ENCODE measurements at regions not wholly inside any gene's neighbourhood (a gene's known extent, or its start where the extent isn't known, plus 50 kb on each side); places are given as distances from the start of the nearest gene placed in this dataset.
"Not testable (repeated sequence)": the region's sequence is repeated elsewhere in the genome, so short reads cannot be mapped to it uniquely, and the experiment has no call there.

DNA sequence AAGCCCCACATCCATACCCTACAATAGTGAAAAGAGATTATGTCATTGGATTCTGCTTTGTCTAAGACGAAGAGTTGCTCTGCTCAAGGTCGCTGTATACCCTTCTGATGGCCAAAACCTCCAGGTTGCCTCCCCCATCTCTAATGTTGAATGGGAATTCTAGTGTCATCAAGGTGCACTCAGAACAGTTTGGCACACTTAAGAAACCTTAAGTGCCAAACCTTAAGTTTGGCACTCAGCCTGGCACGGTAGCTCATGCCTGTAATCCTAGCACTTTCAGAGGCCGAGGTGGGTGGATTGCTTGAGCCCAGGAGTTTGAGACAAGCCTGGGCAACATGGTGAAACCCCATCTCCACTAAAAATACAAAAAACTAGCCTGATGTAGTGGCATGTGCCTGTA lies 1245.6 kb upstream of the SEL1L start:
- DNase-seq (ENCODE audit: low read depth), result no peak

DNA sequence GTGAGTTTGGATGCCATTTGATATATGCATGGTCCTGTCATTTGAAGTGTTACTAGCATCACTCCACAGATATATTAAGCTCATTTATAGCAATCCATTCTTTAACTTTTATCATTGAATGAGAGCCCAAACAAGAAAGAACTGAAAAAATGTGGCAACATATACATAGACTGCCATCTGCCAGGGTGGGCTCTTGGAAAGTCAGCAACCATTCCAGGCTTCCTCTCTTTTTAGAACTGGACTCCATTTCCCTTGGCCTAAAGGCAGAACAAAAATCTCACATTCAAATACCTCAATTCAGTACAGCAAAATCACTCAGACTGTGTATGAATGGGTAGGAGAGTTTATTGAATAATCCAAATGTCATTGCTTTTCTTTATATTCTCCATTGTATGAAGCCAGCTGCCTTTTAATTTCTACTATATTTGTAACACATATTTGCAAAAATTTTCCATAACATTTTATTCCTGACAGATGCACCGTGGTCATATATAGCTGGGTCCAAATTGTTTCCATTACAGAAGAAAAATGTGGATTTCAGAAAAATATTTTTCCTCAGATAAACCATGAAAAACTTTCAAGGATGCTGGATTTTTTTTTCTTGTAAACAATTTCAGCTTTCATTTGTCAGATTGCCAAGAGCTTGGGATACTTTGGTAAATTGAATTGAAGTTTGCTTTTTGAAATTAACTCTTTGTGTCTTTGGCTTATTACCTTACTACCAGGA lies 1252.3 kb upstream of the SEL1L start:
- DNase-seq (ENCODE audit: low read depth), result no peak

DNA sequence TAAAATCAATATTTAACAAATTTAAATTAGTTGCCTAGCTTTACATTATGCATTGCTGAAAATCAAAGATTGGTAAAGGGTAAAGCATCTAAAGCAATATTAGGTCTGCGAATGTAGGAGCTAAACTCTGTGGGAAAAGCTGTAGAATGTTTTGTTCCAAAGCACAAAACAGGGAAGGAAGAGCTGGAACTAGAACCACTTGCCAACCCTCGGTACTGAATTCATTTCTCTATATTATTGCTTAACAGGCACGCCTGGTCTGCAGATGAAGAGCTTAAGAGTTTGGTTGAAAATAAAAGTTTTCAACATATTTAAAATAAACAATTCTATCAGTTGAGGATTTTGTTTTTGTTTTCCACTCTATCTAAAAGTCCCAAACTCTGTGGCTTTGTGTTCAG lies 1252.8 kb upstream of the SEL1L start:
- DNase-seq (ENCODE audit: low read depth), result no peak

DNA sequence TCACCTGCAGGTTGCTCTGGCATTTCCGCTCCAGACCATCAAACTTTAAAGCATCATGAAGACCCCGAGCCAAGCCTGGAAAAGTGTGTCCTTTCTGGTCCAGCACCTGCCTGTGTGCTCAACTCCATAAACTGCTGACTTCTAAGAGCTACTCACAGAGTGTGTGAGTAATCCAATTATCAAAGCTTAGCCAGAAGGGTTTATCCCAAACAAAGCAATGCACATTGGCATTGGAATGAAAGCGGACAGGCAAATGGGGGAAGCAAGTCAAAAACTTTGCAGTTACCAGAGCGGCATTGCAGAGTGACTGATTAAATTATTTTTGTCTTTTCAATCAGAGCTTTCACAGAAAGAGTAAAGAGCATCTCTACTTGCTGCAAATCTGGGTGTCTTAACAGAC lies 1262.4 kb upstream of the SEL1L start:
- no peak for DNase-seq (ENCODE audit: low read depth)

DNA sequence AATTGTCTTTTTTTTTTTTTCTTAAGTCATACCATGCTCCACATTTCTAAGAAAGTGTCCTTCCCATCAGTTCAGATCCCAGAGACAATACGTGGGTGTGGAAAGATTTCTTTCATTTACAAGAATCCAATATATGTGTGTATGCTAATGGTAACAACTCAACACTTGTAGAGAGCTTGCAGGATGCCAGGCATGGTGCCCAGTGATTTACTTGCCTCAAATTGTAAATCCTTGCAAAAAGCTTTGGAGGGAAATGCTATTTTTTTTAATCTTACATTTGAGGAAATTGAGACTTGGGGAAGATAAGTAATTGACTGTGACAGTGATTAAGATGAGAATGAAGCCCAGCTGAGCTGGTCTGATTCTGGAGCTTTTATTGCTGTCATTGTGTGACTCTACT lies 1264.6 kb upstream of the SEL1L start:
- no peak for DNase-seq (ENCODE audit: low read depth)

DNA sequence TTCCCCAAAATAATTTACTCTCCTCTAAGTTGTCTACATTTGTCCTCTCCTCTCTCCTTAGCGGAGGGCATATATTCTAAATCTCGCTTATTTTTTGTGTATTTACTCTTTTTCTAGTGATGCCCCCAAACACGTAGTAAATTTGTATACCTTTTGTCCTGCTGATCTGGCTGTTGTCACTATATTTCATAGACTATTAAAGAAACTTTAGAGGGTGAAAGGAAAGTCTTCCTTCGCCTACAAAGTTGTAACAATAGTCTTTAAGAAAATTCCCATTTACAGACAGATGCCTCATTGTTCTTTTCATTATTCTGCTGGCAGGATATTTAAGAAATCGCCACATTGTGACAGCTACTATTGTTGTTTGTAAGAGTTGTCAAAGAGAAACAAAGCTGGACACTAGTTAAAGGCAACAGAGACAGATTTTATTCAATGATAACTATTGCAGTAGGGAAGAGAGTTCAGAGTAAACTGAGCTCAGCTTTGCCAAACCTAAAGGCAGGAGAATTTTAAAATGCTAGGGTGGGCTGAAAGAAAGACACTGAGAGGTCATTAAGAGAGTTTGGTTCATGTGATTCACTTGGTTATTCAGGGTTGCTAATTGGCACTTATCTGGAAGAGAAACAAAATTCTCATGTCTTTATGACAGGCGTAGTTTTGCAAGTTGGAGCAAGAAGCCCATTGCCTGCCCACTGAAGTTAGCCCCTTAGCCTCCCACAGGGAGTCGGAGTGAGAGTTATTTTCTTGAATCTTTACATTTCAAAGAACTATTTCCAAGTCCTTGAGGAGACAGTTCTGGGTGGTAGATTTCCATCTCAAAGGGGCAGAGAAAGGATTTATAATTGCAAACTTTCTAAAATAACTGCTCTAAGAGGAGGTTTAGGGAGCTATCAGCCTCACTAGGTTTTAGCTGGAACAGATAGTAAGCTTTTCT lies 1272.5 kb upstream of the SEL1L start:
- DNase-seq (ENCODE audit: low read depth), result no peak

DNA sequence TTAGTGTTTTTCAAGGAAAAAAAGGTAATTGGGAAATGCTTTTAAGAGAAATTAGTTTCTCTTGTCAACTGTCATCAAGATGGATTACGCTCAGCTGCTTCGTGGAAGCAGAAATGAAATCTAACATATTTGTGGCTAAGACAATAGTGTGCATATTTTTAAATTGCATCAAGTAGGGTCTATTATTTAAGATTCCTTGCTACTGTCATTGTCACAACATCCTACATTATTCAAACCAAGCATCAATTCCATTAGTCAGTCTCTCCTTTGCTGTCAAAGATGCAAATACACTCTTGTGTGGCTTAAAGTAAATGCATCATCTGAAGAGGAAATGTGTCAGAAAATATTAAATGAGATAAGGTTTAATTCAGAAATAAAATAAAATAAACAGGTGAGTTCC lies 1277.6 kb upstream of the SEL1L start:
- DNase-seq (ENCODE audit: low read depth), result no peak

DNA sequence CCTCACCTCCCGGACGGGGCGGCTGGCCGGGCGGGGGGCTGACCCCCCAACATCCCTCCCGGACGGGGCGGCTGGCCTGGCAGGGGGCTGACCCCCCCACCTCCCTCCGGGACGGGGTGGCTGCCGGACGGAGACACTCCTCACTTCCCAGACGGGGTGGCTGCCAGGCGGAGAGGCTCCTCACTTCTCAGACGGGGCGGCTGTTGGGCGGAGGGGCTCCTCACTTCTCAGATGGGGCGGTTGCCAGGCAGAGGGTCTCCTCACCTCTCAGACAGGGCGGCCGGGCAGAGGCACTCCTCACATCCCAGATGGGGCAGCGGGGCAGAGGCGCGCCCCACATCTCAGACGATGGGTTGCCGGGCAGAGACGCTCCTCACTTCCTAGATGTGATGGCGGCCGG lies 1280.7 kb upstream of the SEL1L start:
- DNase-seq (ENCODE audit: low read depth), result not testable (repeated sequence)

DNA sequence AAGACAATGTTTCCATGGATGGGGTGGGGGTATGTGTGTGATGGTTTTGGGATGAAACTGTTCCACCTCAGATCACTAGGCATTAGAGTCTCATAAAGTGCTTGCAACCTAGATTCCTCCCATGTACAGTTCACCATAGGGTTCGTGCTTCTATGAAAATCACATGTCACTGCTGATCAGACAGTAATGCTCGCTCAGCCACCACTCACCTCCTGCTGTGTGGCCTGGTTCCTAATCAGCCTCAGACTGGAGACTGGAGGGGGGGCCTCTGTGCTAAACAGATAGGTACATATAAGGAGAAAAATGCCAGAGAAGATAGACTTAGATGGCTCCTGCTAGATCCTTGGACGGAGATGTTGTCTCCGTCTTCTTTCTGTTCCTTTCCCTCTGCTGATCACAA lies 1296.9 kb upstream of the SEL1L start:
- no peak for DNase-seq (ENCODE audit: low read depth)

DNA sequence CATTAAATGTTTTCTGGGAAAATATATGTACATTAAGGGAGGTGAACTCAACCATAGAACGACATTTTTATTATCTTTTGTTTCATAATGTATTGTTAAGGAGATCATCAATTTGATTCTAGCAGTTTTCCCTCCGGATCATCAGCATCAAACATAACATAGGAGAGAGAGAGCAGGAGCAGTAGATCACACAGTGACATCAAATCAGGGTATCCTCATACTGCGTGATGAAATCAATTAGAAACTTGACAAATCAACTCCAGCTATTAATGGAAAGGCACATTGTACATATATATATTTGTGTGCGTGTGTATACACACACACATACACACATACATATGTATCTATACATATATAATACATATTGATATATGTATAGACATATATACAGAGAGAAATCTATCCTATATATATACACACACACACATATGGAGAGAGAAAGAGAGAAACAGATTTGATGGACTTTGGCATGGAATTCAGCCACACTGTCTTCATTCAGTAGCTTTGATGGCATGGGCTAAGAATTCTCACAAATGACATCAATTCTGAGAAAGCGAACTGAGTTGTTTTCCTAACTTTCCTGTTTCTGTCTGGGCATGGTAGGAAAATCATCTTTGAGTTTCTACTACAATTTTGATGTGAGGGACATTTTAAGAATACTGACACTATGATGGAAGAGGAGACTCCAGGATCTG lies 1302.8 kb upstream of the SEL1L start:
- no peak for DNase-seq (ENCODE audit: low read depth)

DNA sequence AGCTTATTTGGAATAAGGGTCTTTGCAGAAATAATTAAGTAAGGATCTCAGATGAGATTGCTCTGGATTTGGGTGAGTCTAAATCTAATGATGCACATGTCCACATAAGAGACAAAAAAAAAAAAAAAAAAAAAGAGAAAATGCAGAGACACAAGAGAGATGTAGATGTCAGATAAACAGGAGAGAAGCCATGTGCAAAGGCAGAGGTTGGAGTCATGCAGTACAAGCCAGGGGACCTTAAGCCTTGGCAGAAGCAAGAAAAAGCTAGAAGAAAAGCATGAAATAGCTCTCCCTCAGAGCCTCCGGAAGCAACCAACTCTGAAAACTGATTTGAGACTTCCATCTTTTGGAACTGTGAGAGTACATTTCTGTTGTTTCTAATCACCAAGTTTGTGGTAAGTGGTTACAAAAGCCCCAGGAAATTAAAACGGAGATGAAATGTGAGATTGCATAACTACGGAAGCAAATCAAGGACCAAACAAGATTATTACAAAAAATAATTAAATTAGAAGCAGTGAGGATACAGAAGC lies 1304.0 kb upstream of the SEL1L start:
- DNase-seq (ENCODE audit: low read depth), result no peak

DNA sequence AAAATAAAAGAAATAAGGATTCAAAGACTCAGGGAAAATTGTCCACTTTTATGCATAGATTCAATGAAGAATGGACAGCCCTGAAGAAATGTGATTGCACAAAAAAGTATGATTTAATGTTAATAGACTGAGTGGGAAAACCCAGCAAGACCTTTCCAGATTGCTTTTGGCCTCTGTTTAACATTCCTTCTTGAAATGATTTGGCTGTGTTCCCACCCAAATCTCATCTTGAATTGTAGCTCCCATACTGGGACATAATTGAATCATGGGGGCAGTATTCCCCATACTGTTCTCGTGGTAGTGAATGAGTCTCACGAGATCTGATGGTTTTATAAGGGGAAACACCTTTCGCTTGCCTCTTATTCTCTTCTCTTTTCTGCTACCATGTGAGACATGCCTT lies 1316.9 kb upstream of the SEL1L start:
- DNase-seq (ENCODE audit: low read depth), result no peak

DNA sequence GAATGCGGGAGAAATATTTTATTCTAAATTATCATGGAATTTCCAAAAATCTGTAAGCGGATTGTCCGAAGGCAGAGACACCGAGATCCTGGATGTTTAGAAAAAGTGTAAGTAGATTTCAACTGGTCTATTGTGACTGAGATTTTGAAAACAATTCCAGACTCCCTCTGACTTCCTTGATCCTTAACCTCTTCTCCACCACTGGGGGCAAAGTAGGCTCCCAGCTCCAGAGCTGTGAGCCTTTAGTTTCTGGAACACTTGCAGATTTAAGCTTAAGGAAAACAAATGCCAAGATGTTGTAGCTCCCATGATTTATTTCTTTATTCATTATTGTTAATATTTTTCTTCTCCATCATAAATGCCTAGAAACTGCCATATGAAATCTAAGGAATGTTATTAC lies 1320.5 kb upstream of the SEL1L start:
- DNase-seq (ENCODE audit: low read depth), result no peak

DNA sequence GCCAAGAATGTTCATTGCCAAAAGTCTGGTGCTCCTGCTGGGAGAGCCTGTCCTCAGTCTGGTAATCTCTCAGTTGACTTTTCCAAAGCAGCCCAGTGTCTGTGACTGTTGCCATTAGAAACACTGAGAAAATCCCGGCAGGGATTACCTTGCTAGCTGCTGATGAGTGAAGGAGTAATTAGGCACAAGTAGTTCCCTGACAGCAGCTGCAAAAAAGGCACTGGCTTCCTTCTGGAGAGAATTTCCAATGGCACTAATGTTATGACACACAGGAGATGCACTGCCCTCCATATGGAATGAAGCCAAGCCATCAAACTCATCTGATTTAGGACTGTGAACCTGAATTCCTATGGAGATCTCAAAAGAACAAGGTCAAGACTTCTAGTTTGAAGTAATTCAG lies 1321.2 kb upstream of the SEL1L start:
- DNase-seq (ENCODE audit: low read depth), result no peak

DNA sequence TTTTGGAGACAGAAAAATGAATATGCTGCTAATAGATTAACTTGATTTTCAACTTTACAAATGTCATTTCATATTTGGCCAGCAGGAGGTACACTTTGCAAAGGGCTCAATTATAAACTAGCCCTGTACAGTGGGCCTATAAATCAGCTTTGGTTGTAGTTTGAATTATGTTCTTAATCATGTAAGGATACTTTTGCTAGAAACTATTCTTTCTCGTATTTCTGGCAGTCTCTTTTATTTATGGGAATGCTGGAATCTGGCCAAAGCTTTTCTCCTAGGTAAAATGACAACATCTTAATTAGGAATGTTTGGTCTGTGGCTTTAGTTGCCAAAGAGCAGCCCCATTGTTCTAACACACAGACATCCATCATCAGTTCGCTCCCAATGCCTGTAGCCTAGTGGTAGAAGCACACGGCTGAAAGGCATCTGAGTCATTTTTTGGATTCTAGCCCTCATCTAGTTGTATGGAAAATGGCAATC lies 1322.3 kb upstream of the SEL1L start:
- DNase-seq (ENCODE audit: low read depth), result peak; percentile 2

DNA sequence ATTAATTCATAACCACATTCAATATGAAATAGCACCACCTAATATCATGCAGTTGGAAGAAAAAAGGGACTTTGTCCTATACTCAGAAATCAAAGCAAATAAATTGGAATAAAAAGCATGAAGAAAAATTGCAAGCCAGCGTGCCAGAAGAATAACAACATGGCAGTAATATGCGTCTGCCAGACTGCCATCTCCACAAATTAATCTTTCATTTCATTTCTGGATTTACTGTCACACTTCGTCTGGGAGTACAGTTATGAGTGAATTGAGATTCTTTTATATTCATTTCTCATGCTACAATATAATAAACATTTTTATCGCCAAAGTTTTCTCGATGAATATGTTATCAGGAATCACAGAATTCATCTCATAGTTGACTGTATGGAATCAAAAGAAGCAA lies 1327.7 kb upstream of the SEL1L start:
- no peak for DNase-seq (ENCODE audit: low read depth)

DNA sequence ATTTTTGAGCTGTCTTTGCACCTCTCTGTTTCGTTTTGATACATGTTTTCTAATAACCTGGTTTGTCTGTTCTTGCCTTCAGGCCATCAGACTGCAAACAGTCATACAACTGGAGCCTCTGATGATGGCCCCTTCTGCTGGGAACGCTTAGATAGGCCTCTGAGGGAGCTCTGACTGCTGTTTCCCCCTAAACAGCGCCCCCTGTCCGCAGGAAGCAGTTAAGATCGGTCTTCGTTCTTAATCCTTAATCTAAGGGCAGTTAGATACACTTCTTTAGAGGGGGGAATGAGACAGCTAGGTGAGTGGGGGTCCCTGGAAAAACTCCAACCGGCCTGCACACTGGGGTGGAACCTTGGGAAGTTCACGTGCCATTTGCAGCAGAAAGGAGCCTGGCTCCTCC lies 1338.8 kb upstream of the SEL1L start:
- DNase-seq (ENCODE audit: low read depth), result no peak

DNA sequence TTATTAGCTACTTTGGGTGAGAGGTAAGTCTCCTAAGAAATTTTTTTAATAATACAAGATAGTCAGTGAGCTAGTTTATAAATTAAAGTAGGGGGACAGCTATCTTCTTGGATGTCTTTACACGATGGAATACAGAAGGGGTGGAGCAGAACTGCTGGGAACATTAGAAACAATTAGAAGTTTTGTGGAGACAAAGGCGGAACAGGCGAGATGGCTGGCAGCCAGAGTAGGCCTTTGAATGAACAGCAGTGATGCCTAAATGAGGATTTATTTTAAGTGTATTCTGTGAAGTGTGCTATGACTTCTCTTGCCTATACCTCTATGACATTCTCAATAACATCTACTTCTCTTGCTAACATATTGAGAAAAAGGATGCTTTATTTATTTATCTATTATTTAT lies 1345.3 kb upstream of the SEL1L start:
- DNase-seq (ENCODE audit: low read depth), result no peak

DNA sequence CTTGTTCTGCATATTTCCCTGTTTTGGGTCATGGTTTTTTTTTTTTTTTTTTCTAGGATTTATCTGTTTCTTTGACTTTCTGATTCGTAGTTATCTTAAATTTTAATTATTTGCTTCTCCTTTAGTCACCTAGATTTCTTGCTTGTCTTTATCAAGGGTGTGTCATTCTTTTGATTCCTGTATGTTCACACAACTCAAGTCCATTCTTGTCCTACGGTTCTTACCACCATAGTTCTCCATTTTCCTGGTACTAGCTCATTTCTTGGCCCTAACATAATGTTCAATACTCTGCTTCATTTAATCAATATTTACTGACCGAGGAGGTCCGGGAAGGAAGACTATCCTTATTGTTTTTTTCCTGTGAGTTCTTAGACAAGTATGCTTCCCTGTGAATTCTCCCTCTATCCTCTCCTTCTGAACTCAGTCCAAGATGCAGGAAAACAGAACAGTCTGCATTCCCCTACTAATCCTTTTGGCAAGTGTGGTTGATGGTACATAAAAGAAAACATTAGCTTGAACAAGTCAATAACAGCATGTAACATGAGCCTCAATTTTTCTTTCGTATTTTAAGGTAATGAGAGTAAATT lies 1346.4 kb upstream of the SEL1L start:
- DNase-seq (ENCODE audit: low read depth), result no peak

DNA sequence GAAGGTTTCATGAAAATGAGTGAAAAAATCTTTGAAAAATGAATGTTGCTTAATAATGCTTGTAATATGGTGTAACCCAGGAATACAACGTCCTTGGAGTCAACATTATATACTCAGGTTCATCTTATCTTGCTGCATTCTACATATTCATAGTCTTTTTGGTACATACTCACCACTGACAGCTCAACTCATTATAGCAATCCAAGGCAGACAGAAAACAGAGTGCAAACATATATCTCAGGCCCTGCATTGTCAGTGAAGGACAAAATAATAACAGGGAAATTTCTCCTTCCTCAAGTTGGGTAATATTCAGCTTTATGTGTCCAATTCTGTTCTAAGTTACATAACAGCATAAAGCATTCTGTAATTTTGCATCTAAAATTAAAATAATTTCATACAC lies 1353.0 kb upstream of the SEL1L start:
- DNase-seq (ENCODE audit: low read depth), result no peak

DNA sequence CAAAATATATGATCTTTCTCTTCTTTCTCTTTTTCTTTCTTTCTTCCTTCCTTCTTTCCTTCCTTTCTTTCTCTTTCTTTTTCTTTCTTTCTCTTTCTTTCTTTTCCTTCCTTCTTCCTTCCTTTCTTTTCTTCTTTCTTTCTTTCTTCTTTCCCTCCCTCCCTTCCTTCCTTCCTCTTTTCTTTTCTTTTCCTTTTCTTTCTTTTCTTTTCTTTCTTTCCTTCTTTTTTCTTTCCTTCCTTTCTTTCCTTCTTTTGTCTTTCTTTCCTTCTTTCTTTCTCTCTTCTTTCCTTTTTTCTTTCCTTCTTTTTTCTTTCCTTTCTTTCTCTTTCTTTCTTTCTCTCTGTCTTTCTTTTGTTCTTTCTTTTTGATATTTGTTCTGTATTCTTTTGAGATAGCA lies 1356.0 kb upstream of the SEL1L start:
- no peak for DNase-seq (ENCODE audit: low read depth)

Data from myocyte (in vitro differentiated cells).